HepG2 (cell line): ENCODE measurements at regions not wholly inside any gene's neighbourhood (a gene's known extent, or its start where the extent isn't known, plus 50 kb on each side); places are given as distances from the start of the nearest gene placed in this dataset.
A peak's percentile ranks its signal among the peaks of the same experiment; 100 is the strongest.

Source experiments
- ARNTL ChIP-seq: sonication (generic); formaldehyde crosslinking; IDR thresholded peaks from 2 replicates; pipeline ENCODE4 v1.4.0; 2020; ENCODE audit warnings: mild to moderate bottlenecking, missing genetic modification reagents
- BCL6 ChIP-seq: IDR thresholded peaks from 2 replicates; pipeline ENCODE4 v1.6.1; 2016; ENCODE audit warnings: missing genetic modification reagents, missing compliant biosample characterization
- DPF2 ChIP-seq: sonication (generic); formaldehyde crosslinking; IDR thresholded peaks from 2 replicates; pipeline ENCODE4 v1.4.0; 2020; ENCODE audit warnings: mild to moderate bottlenecking, low read depth, missing genetic modification reagents, borderline replicate concordance
- FOXC1 ChIP-seq: sonication (generic); formaldehyde crosslinking; IDR thresholded peaks from 2 replicates; pipeline ENCODE4 v1.8.0; 2022; ENCODE audit warnings: mild to moderate bottlenecking, missing genetic modification reagents, borderline replicate concordance
- TARDBP ChIP-seq: sonication (generic); formaldehyde crosslinking; IDR thresholded peaks from 2 replicates; pipeline ENCODE4 v1.8.0; 2022; ENCODE audit warnings: mild to moderate bottlenecking, missing genetic modification reagents
- TP53 ChIP-seq: sonication (generic); formaldehyde crosslinking; conservative IDR thresholded peaks from 2 replicates; pipeline ENCODE4 v1.4.0; 2020; ENCODE audit warnings: missing genetic modification reagents
- ZBTB7B ChIP-seq: sonication (generic); formaldehyde crosslinking; IDR thresholded peaks from 2 replicates; pipeline ENCODE4 v1.4.0; 2020; ENCODE audit warnings: missing genetic modification reagents
- ZMYM3 ChIP-seq: sonication (generic); formaldehyde crosslinking; IDR thresholded peaks from 2 replicates; pipeline ENCODE4 v1.5.1; 2020; ENCODE audit warnings: mild to moderate bottlenecking, missing genetic modification reagents
- ZNF138 ChIP-seq: sonication (generic); formaldehyde crosslinking; IDR thresholded peaks from 2 replicates; pipeline ENCODE4 v1.5.0; 2020; ENCODE audit warnings: mild to moderate bottlenecking, low read depth, missing genetic modification reagents
- ZNF253 ChIP-seq: sonication (generic); formaldehyde crosslinking; IDR thresholded peaks from 2 replicates; pipeline ENCODE4 v1.8.0; 2022; ENCODE audit warnings: mild to moderate bottlenecking, missing genetic modification reagents, borderline replicate concordance
- ZNF317 ChIP-seq: sonication (generic); formaldehyde crosslinking; IDR thresholded peaks from 2 replicates; pipeline ENCODE4 v1.5.0; 2020; ENCODE audit warnings: mild to moderate bottlenecking, missing genetic modification reagents
- ZNF432 ChIP-seq: sonication (generic); formaldehyde crosslinking; IDR thresholded peaks from 2 replicates; pipeline ENCODE4 v1.5.0; 2020; ENCODE audit warnings: missing genetic modification reagents, mild to moderate bottlenecking, borderline replicate concordance
- ZNF672 ChIP-seq: sonication (generic); formaldehyde crosslinking; IDR thresholded peaks from 2 replicates; pipeline ENCODE4 v1.8.1; 2022; ENCODE audit warnings: missing genetic modification reagents
- ZNF766 ChIP-seq: sonication (generic); formaldehyde crosslinking; IDR thresholded peaks from 2 replicates; pipeline ENCODE4 v1.5.0; 2020; ENCODE audit warnings: missing genetic modification reagents, borderline replicate concordance
- ZNF839 ChIP-seq: sonication (generic); formaldehyde crosslinking; IDR thresholded peaks from 2 replicates; pipeline ENCODE4 v1.4.0; 2020; ENCODE audit warnings: missing genetic modification reagents, mild to moderate bottlenecking, borderline replicate concordance
- ZSCAN12 ChIP-seq: sonication (generic); formaldehyde crosslinking; IDR thresholded peaks from 2 replicates; pipeline ENCODE4 v1.9.0; 2021; ENCODE audit warnings: mild to moderate bottlenecking, missing genetic modification reagents
- TF ChIP-seq, protein P1 (sequence below): IDR thresholded peaks from 2 replicates; pipeline ENCODE4 v1.6.1; 2012; ENCODE audit warnings: inconsistent platforms
- TF ChIP-seq, protein P2 (sequence below): sonication (generic); formaldehyde crosslinking; IDR thresholded peaks from 2 replicates; pipeline ENCODE4 v1.8.0; 2022; ENCODE audit warnings: mild to moderate bottlenecking, missing genetic modification reagents
- TF ChIP-seq, protein P3 (sequence below): sonication (generic); formaldehyde crosslinking; IDR thresholded peaks from 2 replicates; pipeline ENCODE4 v1.9.0; 2021; ENCODE audit warnings: missing genetic modification reagents, borderline replicate concordance
- TF ChIP-seq, protein P4 (sequence below): IDR thresholded peaks from 2 replicates; pipeline ENCODE4 v1.6.1; 2016
- TF ChIP-seq, protein P5 (sequence below): sonication (generic); formaldehyde crosslinking; IDR thresholded peaks from 2 replicates; pipeline ENCODE4 v1.4.0; 2020; ENCODE audit warnings: missing genetic modification reagents
- TF ChIP-seq, protein P6 (sequence below): sonication (generic); formaldehyde crosslinking; IDR thresholded peaks from 2 replicates; pipeline ENCODE4 v1.8.0; 2022; ENCODE audit warnings: mild to moderate bottlenecking, missing genetic modification reagents, moderate library complexity

DNA sequence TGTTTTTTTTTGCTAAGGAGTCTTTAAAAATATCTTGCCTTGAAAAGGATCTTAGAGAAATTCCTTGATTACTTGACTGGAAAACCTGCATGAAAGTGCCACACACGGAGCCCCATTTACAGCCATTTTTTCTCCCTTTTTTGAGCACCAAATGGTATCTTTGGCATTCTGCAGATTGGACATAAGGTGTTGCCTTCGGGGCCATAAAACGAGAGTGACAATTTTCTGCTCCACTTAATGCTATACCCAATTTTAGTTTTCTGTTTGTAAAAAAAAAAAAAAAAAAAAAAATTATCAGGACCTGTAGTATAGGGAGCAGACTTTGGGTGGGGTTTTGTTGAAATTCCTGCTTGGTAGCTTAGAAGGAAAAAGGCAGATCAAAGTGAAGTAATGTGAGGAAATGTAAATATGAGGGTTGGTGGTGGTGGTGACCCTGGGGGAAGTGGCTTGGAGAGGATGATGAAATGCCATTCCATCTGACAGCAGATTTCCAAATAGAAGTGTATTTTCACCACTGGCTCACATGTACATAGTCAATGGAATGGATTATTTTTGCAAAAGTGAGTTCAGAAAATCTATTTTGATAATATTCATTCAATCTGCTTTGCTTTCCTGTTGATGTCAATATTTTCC is 212.1 kb upstream of the SOX4 start (continued):
- TF ChIP-seq TARDBP (CRISPR knock-in tag) (peak; percentile 88), ZNF672 (CRISPR knock-in tag) (no peak), ARNTL (CRISPR knock-in tag) (peak; percentile 77; the same call in 1 of the 2 replicates), FOXC1 (CRISPR knock-in tag) (no peak), ZNF766 (CRISPR knock-in tag) (no peak), ZNF839 (CRISPR knock-in tag) (no peak), ZNF432 (CRISPR knock-in tag) (no peak), ZNF317 (CRISPR knock-in tag) (peak; percentile 93), DPF2 (CRISPR knock-in tag) (peak; percentile 89), BCL6 (CRISPR knock-in tag) (peak; percentile 92), ZBTB7B (peak; percentile 72), ZNF253 (CRISPR knock-in tag) (no peak), ZNF138 (CRISPR knock-in tag) (no peak), TP53 (CRISPR knock-in tag) (no peak; the same call in 1 of the 2 replicates), ZMYM3 (CRISPR knock-in tag) (peak; percentile 79), ZSCAN12 (CRISPR knock-in tag) (no peak)
- TF ChIP-seq, protein P1, sequence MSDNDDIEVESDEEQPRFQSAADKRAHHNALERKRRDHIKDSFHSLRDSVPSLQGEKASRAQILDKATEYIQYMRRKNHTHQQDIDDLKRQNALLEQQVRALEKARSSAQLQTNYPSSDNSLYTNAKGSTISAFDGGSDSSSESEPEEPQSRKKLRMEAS, result peak; percentile 79
- TF ChIP-seq, protein P2, sequence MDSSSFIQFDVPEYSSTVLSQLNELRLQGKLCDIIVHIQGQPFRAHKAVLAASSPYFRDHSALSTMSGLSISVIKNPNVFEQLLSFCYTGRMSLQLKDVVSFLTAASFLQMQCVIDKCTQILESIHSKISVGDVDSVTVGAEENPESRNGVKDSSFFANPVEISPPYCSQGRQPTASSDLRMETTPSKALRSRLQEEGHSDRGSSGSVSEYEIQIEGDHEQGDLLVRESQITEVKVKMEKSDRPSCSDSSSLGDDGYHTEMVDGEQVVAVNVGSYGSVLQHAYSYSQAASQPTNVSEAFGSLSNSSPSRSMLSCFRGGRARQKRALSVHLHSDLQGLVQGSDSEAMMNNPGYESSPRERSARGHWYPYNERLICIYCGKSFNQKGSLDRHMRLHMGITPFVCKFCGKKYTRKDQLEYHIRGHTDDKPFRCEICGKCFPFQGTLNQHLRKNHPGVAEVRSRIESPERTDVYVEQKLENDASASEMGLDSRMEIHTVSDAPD (CRISPR knock-in tag), result peak; percentile 66; the same call in 1 of the 2 replicates
- TF ChIP-seq, protein P3, sequence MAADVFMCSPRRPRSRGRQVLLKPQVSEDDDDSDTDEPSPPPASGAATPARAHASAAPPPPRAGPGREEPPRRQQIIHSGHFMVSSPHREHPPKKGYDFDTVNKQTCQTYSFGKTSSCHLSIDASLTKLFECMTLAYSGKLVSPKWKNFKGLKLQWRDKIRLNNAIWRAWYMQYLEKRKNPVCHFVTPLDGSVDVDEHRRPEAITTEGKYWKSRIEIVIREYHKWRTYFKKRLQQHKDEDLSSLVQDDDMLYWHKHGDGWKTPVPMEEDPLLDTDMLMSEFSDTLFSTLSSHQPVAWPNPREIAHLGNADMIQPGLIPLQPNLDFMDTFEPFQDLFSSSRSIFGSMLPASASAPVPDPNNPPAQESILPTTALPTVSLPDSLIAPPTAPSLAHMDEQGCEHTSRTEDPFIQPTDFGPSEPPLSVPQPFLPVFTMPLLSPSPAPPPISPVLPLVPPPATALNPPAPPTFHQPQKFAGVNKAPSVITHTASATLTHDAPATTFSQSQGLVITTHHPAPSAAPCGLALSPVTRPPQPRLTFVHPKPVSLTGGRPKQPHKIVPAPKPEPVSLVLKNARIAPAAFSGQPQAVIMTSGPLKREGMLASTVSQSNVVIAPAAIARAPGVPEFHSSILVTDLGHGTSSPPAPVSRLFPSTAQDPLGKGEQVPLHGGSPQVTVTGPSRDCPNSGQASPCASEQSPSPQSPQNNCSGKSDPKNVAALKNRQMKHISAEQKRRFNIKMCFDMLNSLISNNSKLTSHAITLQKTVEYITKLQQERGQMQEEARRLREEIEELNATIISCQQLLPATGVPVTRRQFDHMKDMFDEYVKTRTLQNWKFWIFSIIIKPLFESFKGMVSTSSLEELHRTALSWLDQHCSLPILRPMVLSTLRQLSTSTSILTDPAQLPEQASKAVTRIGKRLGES, result no peak
- TF ChIP-seq, protein P4, sequence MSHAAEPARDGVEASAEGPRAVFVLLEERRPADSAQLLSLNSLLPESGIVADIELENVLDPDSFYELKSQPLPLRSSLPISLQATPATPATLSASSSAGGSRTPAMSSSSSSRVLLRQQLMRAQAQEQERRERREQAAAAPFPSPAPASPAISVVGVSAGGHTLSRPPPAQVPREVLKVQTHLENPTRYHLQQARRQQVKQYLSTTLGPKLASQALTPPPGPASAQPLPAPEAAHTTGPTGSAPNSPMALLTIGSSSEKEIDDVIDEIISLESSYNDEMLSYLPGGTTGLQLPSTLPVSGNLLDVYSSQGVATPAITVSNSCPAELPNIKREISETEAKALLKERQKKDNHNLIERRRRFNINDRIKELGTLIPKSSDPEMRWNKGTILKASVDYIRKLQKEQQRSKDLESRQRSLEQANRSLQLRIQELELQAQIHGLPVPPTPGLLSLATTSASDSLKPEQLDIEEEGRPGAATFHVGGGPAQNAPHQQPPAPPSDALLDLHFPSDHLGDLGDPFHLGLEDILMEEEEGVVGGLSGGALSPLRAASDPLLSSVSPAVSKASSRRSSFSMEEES (CRISPR knock-in tag), result peak; percentile 89
- TF ChIP-seq, protein P5, sequence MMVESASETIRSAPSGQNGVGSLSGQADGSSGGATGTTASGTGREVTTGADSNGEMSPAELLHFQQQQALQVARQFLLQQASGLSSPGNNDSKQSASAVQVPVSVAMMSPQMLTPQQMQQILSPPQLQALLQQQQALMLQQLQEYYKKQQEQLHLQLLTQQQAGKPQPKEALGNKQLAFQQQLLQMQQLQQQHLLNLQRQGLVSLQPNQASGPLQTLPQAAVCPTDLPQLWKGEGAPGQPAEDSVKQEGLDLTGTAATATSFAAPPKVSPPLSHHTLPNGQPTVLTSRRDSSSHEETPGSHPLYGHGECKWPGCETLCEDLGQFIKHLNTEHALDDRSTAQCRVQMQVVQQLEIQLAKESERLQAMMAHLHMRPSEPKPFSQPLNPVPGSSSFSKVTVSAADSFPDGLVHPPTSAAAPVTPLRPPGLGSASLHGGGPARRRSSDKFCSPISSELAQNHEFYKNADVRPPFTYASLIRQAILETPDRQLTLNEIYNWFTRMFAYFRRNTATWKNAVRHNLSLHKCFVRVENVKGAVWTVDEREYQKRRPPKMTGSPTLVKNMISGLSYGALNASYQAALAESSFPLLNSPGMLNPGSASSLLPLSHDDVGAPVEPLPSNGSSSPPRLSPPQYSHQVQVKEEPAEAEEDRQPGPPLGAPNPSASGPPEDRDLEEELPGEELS, result peak; percentile 89
- TF ChIP-seq, protein P6, sequence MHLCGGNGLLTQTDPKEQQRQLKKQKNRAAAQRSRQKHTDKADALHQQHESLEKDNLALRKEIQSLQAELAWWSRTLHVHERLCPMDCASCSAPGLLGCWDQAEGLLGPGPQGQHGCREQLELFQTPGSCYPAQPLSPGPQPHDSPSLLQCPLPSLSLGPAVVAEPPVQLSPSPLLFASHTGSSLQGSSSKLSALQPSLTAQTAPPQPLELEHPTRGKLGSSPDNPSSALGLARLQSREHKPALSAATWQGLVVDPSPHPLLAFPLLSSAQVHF (CRISPR knock-in tag), result no peak
